NCI-H2227 treated with DMSO at 0.1 percent for 48 hours (cell line): ENCODE measurements at regions not wholly inside any gene's neighbourhood (a gene's known extent, or its start where the extent isn't known, plus 50 kb on each side); places are given as distances from the start of the nearest gene placed in this dataset.
"Not testable (repeated sequence)": the region's sequence is repeated elsewhere in the genome, so short reads cannot be mapped to it uniquely, and the experiment has no call there.

ENCODE experiments used
- DNase-seq: peaks from one replicate; lab custom pipeline; 2025; lab: John Stamatoyannopoulos, UW

- no peak for DNase-seq
These were observed 332.8 kb downstream of the CNTN3 start for GRCh38 chr3:74281705-74282104.

- no peak for DNase-seq
These were observed 340.7 kb downstream of the CNTN3 start for GRCh38 chr3:74273555-74274402.

- no peak for DNase-seq
These were observed 341.4 kb downstream of the CNTN3 start for GRCh38 chr3:74273091-74273490.

GRCh38 chr3:74271541-74271940 is 342.9 kb downstream of the CNTN3 start:
- DNase-seq: no peak

- no peak for DNase-seq
These were observed 344.8 kb downstream of the CNTN3 start for GRCh38 chr3:74269689-74270088.

- DNase-seq: no peak
These were observed 345.7 kb downstream of the CNTN3 start for GRCh38 chr3:74268753-74269152.

- no peak for DNase-seq
These were observed 346.8 kb downstream of the CNTN3 start for GRCh38 chr3:74267588-74268184.

GRCh38 chr3:74267131-74267530 is 347.3 kb downstream of the CNTN3 start:
- DNase-seq: no peak

- no peak for DNase-seq
These were observed 349.4 kb downstream of the CNTN3 start for GRCh38 chr3:74265069-74265468.

GRCh38 chr3:74263031-74263430 is 351.4 kb downstream of the CNTN3 start:
- no peak for DNase-seq

- no peak for DNase-seq
These were observed 381.4 kb downstream of the CNTN3 start for GRCh38 chr3:74233091-74233490.

GRCh38 chr3:74217467-74217866 is 397.0 kb downstream of the CNTN3 start:
- no peak for DNase-seq

- DNase-seq: no peak
These were observed 400.2 kb downstream of the CNTN3 start for GRCh38 chr3:74214286-74214685.

- DNase-seq: no peak
These were observed 403.7 kb downstream of the CNTN3 start for GRCh38 chr3:74210739-74211138.

GRCh38 chr3:74200952-74201351 is 413.5 kb downstream of the CNTN3 start:
- DNase-seq: no peak

- not testable (repeated sequence) for DNase-seq
These were observed 435.8 kb downstream of the CNTN3 start for GRCh38 chr3:74178664-74179063.

- DNase-seq: no peak
These were observed 441.4 kb downstream of the CNTN3 start for GRCh38 chr3:74173090-74173489.

- DNase-seq: no peak
These were observed 446.5 kb downstream of the CNTN3 start for GRCh38 chr3:74167926-74168325.

- DNase-seq: no peak
These were observed 449.2 kb downstream of the CNTN3 start for GRCh38 chr3:74165211-74165610.

- no peak for DNase-seq
These were observed 465.0 kb downstream of the CNTN3 start for GRCh38 chr3:74149466-74149865.

GRCh38 chr3:74145277-74145676 is 469.2 kb downstream of the CNTN3 start:
- DNase-seq: no peak

- no peak for DNase-seq
These were observed 474.8 kb downstream of the CNTN3 start for GRCh38 chr3:74139648-74140047.

GRCh38 chr3:74137790-74138189 is 476.7 kb downstream of the CNTN3 start:
- DNase-seq: no peak

- no peak for DNase-seq
These were observed 478.7 kb downstream of the CNTN3 start for GRCh38 chr3:74135808-74136207.
